H9 (cell line): ENCODE measurements at regions not wholly inside any gene's neighbourhood (a gene's known extent, or its start where the extent isn't known, plus 50 kb on each side); places are given as distances from the start of the nearest gene placed in this dataset.

ENCODE experiments used
- DNase-seq: peaks from one replicate; pipeline ENCODE4 v3.0.0-alpha.2; 2017
- H2AFZ ChIP-seq: one replicate; pipeline ENCODE4 v1.6.1; 2013; ENCODE audit warnings: mild to moderate bottlenecking, low read length, control low read depth, moderate library complexity
- H2AK5ac ChIP-seq: 2 replicates; pipeline ENCODE4 v1.6.1; 2013; ENCODE audit warnings: low read length, control low read depth, mixed read lengths; ENCODE audit not compliant: insufficient read length
- H2BK120ac ChIP-seq: one replicate; pipeline ENCODE4 v1.6.1; 2013; ENCODE audit warnings: low read depth, mild to moderate bottlenecking, low read length, control low read depth, inconsistent platforms; ENCODE audit not compliant: poor library complexity, severe bottlenecking
- H2BK12ac ChIP-seq: 2 replicates; pipeline ENCODE4 v1.6.1; 2013; ENCODE audit warnings: low read length, control low read depth, mixed read lengths, low read depth; ENCODE audit not compliant: insufficient read length
- H2BK15ac ChIP-seq: 2 replicates; pipeline ENCODE4 v1.6.1; 2013; ENCODE audit warnings: low read depth, low read length, control low read depth
- H2BK20ac ChIP-seq: one replicate; pipeline ENCODE4 v1.6.1; 2013; ENCODE audit warnings: low read depth, mild to moderate bottlenecking, low read length, control low read depth, inconsistent platforms; ENCODE audit not compliant: poor library complexity, severe bottlenecking
- H2BK5ac ChIP-seq: 2 replicates; pipeline ENCODE4 v1.6.1; 2013; ENCODE audit warnings: low read length, control low read depth, mixed read lengths; ENCODE audit not compliant: insufficient read length
- H3K14ac ChIP-seq: 2 replicates; pipeline ENCODE4 v1.6.1; 2013; ENCODE audit warnings: low read length, control low read depth; ENCODE audit not compliant: insufficient read depth
- H3K18ac ChIP-seq: 2 replicates; pipeline ENCODE4 v1.6.1; 2013; ENCODE audit warnings: low read depth, mild to moderate bottlenecking, mixed read lengths, low read length, control low read depth; ENCODE audit not compliant: insufficient read length
- H3K23ac ChIP-seq: 2 replicates; pipeline ENCODE4 v1.6.1; 2013; ENCODE audit warnings: low read length, control low read depth, mixed read lengths, low read depth; ENCODE audit not compliant: insufficient read length
- H3K23me2 ChIP-seq: 2 replicates; pipeline ENCODE4 v1.6.1; 2013; ENCODE audit warnings: low read depth, mild to moderate bottlenecking, mixed read lengths, low read length, control low read depth; ENCODE audit not compliant: insufficient read length, poor library complexity, severe bottlenecking
- H3K27ac ChIP-seq: 2 replicates; pipeline ENCODE4 v1.5.1; 2013; ENCODE audit warnings: low read length, control low read depth, mixed read lengths, low read depth; ENCODE audit not compliant: insufficient read length
- H3K27me3 ChIP-seq: 2 replicates; pipeline ENCODE4 v1.6.1; 2013; ENCODE audit warnings: low read length, control low read depth, inconsistent platforms; ENCODE audit not compliant: insufficient read depth
- H3K4ac ChIP-seq: 2 replicates; pipeline ENCODE4 v1.6.1; 2013; ENCODE audit warnings: low read depth, mild to moderate bottlenecking, control low read depth, inconsistent platforms, low read length, moderate library complexity
- H3K4me1 ChIP-seq: 2 replicates; pipeline ENCODE4 v1.6.1; 2013; ENCODE audit warnings: low read length, control low read depth, inconsistent platforms; ENCODE audit not compliant: insufficient read depth
- H3K4me2 ChIP-seq: 2 replicates; pipeline ENCODE4 v1.6.1; 2013; ENCODE audit warnings: low read length, control low read depth, mixed read lengths; ENCODE audit not compliant: insufficient read length, insufficient read depth
- H3K56ac ChIP-seq: 2 replicates; pipeline ENCODE4 v1.6.1; 2013; ENCODE audit warnings: low read depth, mild to moderate bottlenecking, mixed read lengths, low read length, control low read depth; ENCODE audit not compliant: insufficient read length
- H3K79me1 ChIP-seq: 2 replicates; pipeline ENCODE4 v1.6.1; 2013; ENCODE audit warnings: low read depth, mild to moderate bottlenecking, moderate library complexity, low read length, control low read depth, inconsistent platforms; ENCODE audit not compliant: insufficient read depth, poor library complexity, severe bottlenecking
- H3K79me2 ChIP-seq: 2 replicates; pipeline ENCODE4 v1.6.1; 2013; ENCODE audit warnings: low read length, control low read depth, inconsistent platforms; ENCODE audit not compliant: insufficient read depth
- H3K9ac ChIP-seq: 2 replicates; pipeline ENCODE4 v1.6.1; 2013; ENCODE audit warnings: low read length, control low read depth, mixed read lengths; ENCODE audit not compliant: insufficient read length; ENCODE audit errors: extremely low read depth
- H3K9me3 ChIP-seq: one replicate; pipeline ENCODE4 v1.6.1; 2013; ENCODE audit warnings: low read depth, low read length, inconsistent platforms; ENCODE audit not compliant: control insufficient read depth
- H3T11ph ChIP-seq: one replicate; pipeline ENCODE4 v1.6.1; 2013; ENCODE audit warnings: mild to moderate bottlenecking, low read length, control low read depth, inconsistent platforms
- H4K20me1 ChIP-seq: one replicate; pipeline ENCODE4 v1.6.1; 2013; ENCODE audit not compliant: control insufficient read depth, insufficient read length, insufficient read depth
- H4K5ac ChIP-seq: 2 replicates; pipeline ENCODE4 v1.6.1; 2013; ENCODE audit warnings: low read depth, mild to moderate bottlenecking, mixed read lengths, low read length, control low read depth; ENCODE audit not compliant: insufficient read length
- H4K8ac ChIP-seq: replicated peaks from 2 replicates; pipeline ENCODE4 v1.6.1; 2013; ENCODE audit warnings: low read length, control low read depth, mixed read lengths, low read depth; ENCODE audit not compliant: insufficient read length
- H4K91ac ChIP-seq: 2 replicates; pipeline ENCODE4 v1.6.1; 2013; ENCODE audit warnings: low read depth, mild to moderate bottlenecking, moderate library complexity, mixed read lengths, low read length, control low read depth; ENCODE audit not compliant: insufficient read length
- H3K27ac Mint-ChIP-seq, 3 experiments: 2 replicates in 2 of 3; 3 replicates in 1 of 3; pipeline ENCODE4 v1.8.0; 2020 to 2021; ENCODE audit warnings: mixed read lengths in 3 of 3, mild to moderate bottlenecking in 1 of 3, moderate library complexity in 1 of 3
- H3K27me3 Mint-ChIP-seq: 2 replicates; pipeline ENCODE4 v1.8.0; 2021; ENCODE audit warnings: low read depth, mild to moderate bottlenecking, moderate library complexity, mixed read lengths
- H3K36me3 Mint-ChIP-seq, 3 experiments: 2 replicates in 2 of 3; 3 replicates in 1 of 3; pipeline ENCODE4 v1.8.0; 2020 to 2021; ENCODE audit warnings: low read depth in 3 of 3, mixed read lengths in 3 of 3; ENCODE audit not compliant: insufficient read depth in 1 of 3
- H3K4me1 Mint-ChIP-seq, 2 experiments: 2 replicates each; pipeline ENCODE4 v1.8.0; 2020; ENCODE audit warnings: mixed read lengths in 2 of 2
- H3K4me3 Mint-ChIP-seq, 2 experiments: 2 replicates in 1 of 2; 3 replicates in 1 of 2; pipeline ENCODE4 v1.8.0; 2020 to 2021; ENCODE audit warnings: mild to moderate bottlenecking in 2 of 2, mixed read lengths in 2 of 2, moderate library complexity in 1 of 2
- H3K9me3 Mint-ChIP-seq, 2 experiments: 2 replicates in 1 of 2; 3 replicates in 1 of 2; pipeline ENCODE4 v1.8.0; 2020; ENCODE audit warnings: mild to moderate bottlenecking in 2 of 2, mixed read lengths in 2 of 2, moderate library complexity in 1 of 2
- CTCF ChIP-seq: fragments of 200-600 bp; sonication (generic); conservative IDR thresholded peaks from 3 replicates; pipeline ENCODE4 v1.8.0; 2021; ENCODE audit warnings: antibody characterized with exemption, mild to moderate bottlenecking
- WGBS: extraction: QIAGEN DNeasy Blood & Tissue Kit; methylation state at CpG from one replicate; pipeline ENCODE4 v1.1.7; 2013; ENCODE audit warnings: missing lambda C conversion rate, low lambda C conversion rate, mixed read lengths; ENCODE audit not compliant: insufficient read length; ENCODE audit errors: extremely low coverage; 5-methylcytosine and 5-hydroxymethylcytosine counted together

GRCh38 chr2:52107124-52107523 is 1075.2 kb upstream of the NRXN1 start:
- Histone ChIP-seq H3K79me1 (no peaks in the 10 kb centered on the region), H3T11ph (no peak overlapping the region), H3K79me2 (no peaks in the 10 kb centered on the region), H3K27ac (no peak overlapping the region), H3K9me3 (no peaks in the 10 kb centered on the region), H3K4me2 (no peak overlapping the region), H4K91ac (no peak overlapping the region), H2BK5ac (no peak overlapping the region), H3K4ac (no peak overlapping the region), H3K27me3 (no peaks in the 10 kb centered on the region), H3K18ac (no peak overlapping the region), H4K8ac (no peak overlapping the region), H2BK12ac (no peak overlapping the region), H3K14ac (no peak overlapping the region), H4K20me1 (no peaks in the 10 kb centered on the region), H3K23ac (no peak overlapping the region), H2AK5ac (no peak overlapping the region), H2BK15ac (no peak overlapping the region), H2AFZ (no peak overlapping the region), H3K23me2 (no peaks in the 10 kb centered on the region), H3K56ac (no peak overlapping the region), H2BK120ac (no peak overlapping the region), H2BK20ac (no peak overlapping the region), H4K5ac (no peak overlapping the region), H3K9ac (no peak overlapping the region), H3K4me1 (no peaks in the 10 kb centered on the region)
- Mint-ChIP-seq H3K27me3 (no peaks in the 10 kb centered on the region), H3K27ac (peak overlapping the region in 1 of 3 experiments; percentile 11; a peak in 2 of 7 replicates), H3K4me1 (0 out of 4 replicates have a peak, but pooled peaks cover 0 to 1% of the 10 kb centered on the region in 2 experiments), H3K4me3 (no peak overlapping the region), H3K9me3 (peaks cover 5% of the 10 kb centered on the region in 2 experiments; a peak in 4 of 5 replicates), H3K36me3 (peaks cover 0 to 5% (median 0%) of the 10 kb centered on the region in 3 experiments; a peak in 3 of 7 replicates)
- DNase-seq: no peak
- no CpG with 5 or more reads among the region's 6 CpGs for WGBS
- no peak for TF ChIP-seq CTCF
